ENCODE measurements at regions not wholly inside any gene's neighbourhood (a gene's known extent, or its start where the extent isn't known, plus 50 kb on each side); places are given as distances from the start of the nearest gene placed in this dataset.
"Not testable (repeated sequence)": the region's sequence is repeated elsewhere in the genome, so short reads cannot be mapped to it uniquely, and the experiment has no call there.

- TF ChIP-seq CTCF, POLR2A (IDR thresholded peaks at IDR 0.05): not testable (repeated sequence)
Measured at GRCh38 chrX:10706342-10706741, 86.0 kb upstream of the MID1 start.
